GM21360 (cell line): ENCODE measurements at regions not wholly inside any gene's neighbourhood (a gene's known extent, or its start where the extent isn't known, plus 50 kb on each side); places are given as distances from the start of the nearest gene placed in this dataset.

Experiments used
- ATAC-seq: cut with Tn5 transposase; IDR thresholded peaks from one replicate; pipeline ENCODE4 v1.9.1; 2021; ENCODE audit warnings: mild to moderate bottlenecking, moderate library complexity; ENCODE audit not compliant: unreplicated experiment

DNA sequence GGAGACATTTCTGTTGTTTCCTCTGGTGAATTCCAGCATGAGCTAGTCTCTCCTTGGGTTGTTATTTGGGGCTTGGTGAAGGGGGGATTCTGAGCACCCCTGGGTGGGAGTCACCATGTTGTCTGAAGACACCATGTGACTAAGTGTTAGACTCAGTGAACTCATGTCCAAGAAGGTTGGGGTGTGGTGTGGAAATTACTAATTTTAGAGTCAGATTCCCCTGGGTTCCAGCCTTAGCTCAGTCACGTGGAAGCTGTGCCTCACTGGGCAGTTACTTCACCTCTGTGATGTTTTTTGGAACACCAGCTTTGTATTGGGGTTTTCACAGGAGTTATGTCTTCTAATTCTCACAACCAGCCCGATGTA lies 171.5 kb downstream of the RPLP1 start:
- ATAC-seq = no peak

DNA sequence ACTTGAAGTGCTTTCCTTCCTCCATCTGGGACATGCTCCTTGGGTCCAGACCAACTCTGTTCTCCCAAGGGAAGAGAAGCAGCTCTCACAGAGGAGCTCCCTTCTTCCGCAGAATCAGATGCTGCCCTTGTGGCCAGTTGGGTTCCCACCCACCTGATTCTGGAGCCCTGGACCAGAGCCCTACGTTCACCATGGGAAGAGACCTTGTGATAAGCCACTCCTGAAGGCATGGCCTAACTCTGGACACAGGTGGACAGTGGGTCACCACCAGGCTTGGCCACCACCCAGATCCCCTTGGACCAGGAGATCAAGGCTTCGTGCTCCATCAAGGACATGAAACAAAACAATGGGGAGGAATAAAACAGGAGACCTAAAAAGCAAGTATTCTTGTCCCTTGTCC lies 172.2 kb downstream of the RPLP1 start:
- ATAC-seq = no peak

DNA sequence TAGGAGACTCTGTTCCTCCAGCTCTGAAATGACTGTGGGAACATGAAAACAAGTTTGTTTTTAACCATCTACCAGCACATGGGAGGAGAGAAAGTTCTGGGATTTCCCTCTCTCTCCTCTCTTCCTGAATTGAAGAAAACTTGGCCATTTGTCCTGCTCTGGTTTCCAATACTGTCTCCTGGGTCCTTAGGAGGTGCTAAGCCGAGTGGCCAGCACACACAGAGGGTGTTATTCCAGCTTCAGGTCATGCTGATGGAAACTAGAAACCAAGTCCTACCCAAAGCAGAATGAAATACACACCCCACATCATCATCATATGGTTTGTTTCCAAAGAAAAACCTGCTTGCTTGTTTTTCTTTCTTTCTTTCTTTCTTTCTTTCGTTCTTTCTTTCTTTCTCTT lies 172.7 kb downstream of the RPLP1 start:
- ATAC-seq = no peak

DNA sequence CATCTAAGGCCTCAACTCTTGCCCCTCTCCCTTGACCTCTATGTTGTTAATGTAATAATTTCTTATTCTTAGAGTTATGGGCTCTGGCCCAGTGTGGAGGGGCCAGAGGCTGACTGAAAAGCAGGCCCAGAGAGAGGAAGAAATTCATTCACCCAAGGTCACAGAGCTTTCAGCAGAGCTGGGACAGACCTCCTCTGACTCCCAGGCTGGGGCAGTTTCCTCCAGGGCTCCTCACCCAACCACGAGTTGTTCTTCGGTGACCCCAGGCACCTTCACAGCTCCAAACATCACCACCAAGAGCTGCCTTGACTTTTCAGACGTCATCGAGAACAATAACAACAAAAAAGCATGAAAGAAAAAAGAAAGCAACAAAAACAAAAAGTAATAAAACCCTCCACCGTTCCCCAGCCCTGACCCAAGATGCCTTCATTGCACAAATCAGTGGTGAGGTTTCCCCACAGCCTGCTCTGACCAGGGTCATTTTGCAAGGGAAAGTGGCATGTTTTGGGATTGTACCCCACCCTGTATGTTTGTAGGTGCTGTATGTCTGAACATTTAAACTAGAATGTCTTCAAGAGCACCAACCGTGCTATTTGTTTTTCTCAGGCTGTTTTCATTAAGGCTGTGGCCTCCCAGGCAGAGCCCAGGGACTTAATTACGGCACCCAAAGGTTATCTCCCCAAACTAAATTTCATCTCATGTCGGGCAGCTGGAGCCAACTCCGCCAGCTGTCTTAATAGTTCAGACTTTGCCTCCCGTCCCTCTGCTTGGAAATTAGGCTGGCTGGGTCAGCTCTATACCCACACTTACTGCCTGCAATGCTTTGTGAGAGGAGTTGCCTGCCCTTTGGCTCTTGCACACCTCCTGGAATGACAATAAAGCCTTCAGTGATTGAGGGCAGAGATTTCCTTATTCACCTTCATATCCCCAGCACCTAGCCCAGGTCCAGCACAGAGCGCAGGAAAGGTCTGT lies 173.8 kb downstream of the RPLP1 start:
- no peak for ATAC-seq

DNA sequence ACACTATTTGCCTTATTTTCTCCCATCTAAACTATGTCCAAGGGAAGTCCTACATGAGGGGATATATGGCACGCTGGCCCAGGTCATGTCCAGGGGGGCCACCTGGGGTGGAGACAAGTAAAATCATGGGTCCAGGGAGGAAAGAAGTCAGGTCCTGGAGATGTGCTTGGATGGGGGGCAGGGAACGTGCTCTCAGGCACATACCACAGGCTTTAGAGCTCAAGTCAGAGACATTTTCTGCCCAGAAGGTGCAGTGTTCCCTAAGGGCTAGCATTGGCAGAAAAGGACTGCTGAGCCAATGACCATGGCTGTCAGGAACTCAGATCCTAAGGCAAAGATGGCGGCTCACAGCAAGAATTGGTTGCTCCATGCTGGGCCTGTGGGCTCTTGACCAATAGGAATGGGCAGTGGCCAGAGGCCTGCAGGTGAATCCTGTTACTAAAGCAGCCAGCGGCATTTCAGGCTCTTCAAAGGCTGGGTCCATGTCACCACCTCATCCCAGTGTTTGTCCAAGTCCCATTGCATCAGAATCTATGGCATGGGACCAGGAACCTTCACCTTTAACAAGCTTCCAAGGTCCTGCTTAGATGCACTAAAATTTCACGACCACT lies 175.0 kb downstream of the RPLP1 start:
- ATAC-seq = no peak

DNA sequence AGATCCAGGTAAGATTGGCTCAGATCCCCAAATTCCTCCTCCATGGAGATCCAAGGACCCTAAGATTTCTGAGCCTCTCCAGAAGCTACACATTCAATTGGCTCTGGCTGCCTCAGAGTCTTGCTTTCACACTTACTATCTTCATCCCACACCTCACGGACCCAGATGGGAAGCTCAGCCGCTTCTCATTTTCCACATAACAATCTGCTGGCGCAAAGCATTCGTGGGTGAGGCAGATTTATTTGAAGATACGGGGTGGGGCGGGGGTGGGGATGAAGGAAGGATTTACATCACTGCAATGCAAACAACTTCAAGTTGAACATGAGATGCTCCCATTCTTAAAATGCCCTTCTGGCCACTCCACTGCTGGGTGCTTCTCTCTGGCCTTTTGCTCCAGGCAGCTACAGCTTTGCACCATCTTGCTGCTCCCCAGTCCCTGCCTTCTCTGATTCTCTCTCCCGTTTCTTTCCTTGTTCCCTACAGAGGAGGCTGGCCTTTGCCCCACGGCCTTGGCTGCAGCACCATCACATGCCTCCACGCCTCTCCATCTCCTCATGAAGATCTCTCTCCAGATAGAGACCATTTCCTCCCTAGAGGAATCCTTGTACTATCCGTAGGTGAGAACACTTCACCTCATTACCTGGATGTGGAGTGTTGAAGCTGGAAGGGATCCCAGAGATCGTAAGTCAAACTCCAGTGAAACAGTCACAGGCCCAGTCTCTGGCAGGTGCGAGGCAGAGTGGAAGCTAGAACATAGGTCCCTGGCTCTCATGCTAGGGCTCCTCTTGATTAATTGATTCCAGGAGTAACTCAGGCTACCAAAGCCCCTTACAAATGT lies 175.9 kb downstream of the RPLP1 start:
- no peak for ATAC-seq

DNA sequence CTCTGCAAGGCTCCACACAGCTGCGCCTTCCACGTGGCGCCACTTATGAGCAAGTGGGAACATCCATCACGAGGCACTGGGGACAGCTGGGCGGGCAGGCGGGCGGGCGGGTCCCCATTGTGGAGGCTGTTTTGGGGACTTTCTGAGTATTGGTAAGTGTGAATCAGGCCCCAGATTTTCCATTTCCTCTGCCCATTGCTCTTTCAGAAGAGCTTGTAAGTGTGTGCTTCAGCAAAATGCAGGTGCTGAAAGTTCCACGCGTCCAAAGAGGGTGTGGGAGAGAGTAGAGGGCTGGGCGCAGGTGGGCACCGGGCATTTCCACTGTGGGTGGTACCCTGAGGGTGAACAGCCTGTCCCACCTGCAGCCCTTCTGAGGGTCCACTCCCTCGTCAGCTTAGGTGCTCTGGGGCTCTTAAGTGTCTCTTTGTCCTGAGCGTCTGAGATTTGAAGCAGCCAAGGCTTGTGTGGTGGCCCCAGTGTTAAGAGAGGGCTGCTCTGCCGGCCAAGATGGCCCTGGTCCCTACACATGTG lies 177.1 kb downstream of the RPLP1 start:
- no peak for ATAC-seq

DNA sequence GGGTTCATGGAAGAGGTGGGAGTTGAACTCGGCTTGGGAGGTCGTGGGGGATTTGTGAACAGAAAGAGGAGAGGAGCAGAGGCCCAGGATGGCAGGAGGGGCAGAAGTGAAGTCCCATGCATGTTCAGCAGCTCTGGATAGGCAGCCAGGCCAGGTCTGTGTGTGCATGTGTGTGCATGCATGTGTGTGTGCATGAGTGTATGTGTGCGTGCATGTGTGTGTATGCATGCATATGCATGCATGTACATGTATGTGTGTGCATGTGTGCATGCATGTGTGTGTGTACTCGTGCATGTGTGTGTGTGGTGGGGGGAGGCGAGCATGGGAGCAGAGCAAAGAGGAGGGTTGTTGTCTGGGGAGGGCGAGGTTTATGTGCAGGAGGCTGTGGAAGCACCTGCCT lies 178.4 kb downstream of the RPLP1 start:
- no peak for ATAC-seq

DNA sequence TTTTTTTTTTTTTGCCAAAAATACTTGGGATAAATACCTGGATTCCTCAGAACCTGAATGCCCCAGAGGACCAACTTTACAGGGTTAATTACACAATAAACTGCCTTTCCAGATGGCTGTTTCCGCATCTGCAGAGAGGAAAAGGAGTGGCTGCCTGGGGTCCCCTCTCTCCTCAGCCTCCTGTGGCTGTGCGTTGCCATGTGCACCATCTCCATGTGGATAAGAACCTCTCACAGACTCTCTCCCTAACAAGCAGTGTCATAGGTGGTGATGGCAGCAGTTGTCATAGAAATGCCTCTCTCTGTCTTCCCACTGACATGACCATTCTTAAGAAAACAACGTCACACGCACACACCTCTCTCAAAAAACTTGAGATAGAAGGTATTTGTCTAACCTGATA lies 179.4 kb downstream of the RPLP1 start:
- ATAC-seq = no peak

DNA sequence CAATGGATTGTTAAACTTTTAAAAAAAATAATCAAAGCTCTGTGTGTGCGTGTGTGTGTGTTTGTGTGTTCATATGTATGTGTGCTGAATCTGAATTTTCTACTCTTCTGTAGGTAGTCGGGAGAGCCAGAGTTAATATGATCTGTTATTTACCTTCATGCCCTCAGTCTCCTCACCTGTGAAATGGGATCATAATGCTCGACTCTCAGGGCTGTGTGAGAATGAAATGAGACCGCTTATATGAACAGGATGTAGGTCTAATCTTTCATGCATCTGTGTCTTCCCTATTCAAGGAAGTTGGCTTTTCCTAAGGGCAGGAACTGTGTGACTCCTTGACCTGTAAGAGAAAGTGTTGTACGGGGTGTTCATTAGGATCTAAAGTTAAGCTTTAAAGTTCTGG lies 182.2 kb downstream of the RPLP1 start:
- ATAC-seq = no peak

DNA sequence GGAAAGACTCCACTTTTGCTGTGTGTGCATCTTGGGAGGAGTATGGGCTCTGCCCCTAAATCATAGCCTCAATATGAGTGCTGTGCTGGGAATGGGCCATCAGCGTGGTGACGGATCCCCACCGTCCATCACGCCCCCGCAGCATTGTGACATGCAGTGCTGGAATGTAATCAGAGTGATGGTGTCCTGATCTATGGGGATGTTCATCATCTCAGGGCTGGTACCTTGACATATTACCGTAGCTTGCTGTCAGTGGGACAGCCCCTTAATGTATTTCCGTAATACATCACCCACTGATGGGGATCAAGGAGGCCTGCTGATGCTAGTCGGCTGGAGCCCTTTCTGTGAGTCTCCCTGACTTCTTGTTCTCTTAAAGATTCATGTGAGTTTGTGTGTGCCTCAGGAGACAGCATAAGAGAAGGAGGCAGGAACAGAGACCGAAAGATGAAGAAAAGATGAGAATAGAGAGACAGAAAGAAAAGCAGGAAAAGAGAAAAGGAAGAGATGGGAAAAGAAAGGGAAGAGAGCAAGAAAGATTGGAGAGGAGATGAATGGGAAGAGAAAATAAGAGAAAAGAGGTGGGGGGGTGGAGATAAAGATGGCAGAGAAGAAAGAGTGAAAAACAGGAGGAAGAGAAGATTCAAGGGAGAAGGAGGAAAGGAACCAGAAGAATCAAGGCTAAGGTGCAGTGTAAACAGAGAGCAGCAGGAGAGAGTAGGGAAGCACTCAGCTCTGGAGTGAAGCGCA lies 183.7 kb downstream of the RPLP1 start:
- no peak for ATAC-seq

DNA sequence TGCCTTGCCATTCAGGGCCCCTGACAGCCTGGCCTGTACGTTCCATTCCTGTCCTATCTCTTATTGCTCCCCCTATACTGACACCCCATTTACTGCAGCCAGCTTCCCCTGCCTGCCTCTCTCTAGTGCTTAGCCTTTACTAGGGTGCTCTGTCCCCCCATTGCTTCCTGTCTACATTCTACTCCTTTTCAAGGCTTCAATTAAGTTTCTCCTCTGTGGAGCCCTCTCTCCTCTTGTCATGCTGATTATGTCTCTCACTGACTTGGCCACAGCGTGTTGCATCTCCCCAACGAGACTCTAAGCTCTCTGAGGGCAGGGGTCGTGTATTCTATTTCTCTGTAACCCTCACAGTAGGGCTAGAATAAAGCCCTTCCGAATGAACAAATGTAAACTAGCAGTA lies 185.2 kb downstream of the RPLP1 start:
- ATAC-seq = no peak

DNA sequence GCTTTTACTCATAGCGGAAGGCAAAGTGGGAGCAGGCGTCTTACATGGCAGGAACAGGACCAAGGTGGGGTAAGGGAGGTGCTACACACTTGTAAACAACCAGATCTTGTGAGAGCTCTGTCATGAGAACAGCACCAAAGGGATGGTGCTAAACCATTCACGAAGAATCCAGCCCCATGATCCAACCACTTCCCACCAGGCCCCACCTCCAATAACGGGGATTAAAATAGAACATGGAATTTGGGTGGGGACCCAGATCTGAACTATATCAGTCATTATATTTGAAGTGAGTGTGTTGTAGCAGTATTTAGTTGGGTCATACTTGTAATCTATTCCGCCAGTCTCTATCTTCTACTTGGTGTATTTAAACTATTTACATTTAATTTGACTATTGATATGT lies 190.9 kb downstream of the RPLP1 start:
- ATAC-seq = no peak

DNA sequence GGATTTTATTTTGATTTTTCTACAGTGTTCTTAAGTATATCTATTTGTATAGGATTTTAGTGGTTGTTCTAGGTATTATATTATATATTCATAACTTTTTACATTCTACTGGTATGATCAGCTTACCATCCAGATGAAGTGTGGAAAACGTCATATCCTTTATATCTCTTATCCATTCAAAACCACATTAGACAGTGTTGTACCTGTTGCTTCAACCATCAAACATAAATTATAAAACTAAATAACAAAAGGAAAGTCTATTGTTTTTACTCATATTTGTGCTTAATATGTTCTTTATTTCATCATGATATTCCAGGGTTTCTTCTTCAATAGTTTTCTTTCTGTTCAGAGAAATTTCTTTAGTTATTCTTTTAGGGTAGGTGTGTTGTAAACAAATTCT lies 191.4 kb downstream of the RPLP1 start:
- ATAC-seq = no peak

DNA sequence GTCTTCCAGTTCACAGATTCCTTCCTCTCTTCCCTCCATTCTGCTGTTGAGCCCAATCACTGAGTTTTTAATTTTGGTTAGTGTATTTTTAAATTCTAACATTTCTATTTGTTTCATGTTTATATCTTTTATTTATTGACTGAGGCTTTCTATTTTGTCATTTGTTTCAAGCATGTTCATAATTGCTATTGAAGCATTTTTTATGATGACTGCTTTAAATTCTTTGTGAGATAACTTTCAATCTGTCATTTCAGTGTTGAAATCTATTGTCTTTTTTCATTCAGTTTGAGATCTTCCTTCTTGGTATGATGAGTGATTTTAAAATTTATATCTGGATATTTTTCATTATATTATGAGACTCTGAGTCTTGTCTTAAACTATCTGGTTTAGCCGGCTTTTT lies 192.3 kb downstream of the RPLP1 start:
- no peak for ATAC-seq

DNA sequence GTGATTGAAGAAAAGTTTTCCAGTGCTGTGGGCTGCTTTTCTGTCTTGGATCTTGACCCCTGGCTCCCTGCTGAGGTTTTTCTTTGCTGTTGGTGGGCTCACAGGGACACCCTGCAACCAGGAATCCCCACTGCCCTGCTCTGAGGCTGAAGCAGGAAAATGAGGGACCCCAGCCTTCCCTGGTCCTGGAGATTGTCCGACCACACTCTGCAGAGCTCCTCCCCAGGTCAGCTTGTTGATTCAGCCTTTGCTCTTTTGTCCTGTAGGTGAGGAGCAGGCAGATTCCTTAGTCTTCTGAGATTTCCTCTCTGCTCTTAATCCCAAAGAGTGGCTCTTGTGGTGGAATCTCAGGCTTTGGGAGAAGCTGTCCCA lies 194.5 kb downstream of the RPLP1 start:
- ATAC-seq = no peak

DNA sequence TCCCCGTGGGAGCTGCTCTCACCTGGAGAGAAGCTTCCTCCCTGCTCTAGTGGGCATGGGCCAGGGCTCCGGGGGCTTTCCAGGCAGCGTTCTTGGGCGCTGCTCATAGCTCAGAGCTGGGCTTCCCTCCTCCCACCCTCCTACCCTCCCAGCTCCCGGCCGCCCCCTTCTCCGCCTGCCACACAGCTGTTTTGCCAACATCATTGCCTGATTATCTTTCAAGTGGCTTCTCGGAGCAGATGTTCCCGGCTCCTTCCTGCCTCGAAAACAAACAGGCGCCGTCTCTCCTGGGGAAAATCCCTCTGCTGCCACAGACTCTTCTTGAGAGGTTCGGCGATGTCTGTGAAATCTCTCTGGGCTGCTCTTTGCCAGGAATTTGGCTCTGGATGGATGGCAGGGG lies 195.6 kb downstream of the RPLP1 start:
- ATAC-seq = no peak

DNA sequence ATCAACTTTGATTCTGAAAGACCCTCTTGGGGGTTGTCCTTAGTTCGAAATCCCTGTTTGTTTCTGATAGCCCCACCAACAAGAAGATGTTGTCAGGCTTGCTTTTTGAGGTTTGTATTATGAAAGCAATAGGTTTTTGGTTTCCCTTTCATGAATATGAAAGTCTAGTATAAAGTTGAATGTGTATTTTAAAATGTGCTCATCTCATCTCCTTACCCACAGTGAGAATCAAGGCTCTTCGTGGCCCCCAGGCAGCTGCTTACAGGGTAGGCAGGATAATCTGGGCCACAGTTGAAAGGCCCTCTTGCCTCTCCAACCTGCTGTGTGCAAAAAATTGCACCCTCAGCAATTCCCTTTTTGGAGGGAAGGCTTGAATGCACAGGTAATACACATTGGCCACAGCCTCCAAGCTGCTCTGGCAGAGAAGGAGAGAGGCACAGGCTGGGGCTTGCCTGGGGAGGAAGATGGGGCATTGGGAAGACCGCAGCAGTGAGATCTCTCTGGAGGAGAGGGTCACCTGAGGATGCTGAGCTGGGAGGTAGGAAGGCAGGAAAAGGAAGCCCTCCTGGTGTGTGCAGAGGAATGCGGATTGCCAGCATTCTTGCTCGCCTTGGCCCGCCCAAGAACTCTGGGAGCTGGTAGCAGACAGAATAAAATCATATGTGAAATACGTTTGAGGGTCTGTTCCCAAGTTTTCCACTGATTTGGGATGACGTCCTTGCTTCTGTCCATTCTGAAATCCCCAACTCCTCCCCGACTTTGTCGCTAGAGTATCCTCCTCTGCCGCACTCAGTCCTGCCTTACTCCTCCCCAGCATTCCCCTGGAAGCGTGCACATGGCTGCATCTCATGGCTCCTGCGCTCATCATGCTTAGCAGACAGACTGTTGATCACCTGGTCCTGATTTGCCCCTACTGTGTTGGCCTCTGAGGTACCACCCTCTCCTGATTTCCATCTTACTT lies 196.4 kb downstream of the RPLP1 start:
- ATAC-seq = no peak

DNA sequence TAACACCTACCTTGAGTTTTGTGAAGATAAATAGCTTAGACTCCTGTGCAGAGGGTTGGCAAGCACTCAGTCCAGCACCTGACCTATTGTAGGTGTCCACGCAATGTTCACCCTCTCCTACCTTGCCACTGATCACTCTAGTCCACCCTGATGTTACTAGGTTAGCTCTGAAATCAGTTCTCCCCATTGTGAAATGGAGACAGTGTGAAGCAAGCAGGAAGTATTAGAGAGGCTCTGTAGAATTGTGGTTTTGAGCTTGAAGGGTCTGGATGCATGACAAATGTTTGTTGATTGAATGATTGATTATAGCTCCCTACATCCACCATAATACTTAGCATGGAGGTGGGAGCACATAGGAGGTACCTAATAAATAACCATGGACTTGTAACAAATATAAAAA lies 199.7 kb downstream of the RPLP1 start:
- ATAC-seq = no peak
